ENCODE measurements at regions not wholly inside any gene's neighbourhood (a gene's known extent, or its start where the extent isn't known, plus 50 kb on each side); places are given as distances from the start of the nearest gene placed in this dataset.

GRCh38 chr15:37733628-37734027, 200.8 kb upstream of the TMCO5A start:
- no peak for DNase-seq

GRCh38 chr15:37740623-37741141, 193.8 kb upstream of the TMCO5A start:
- H3K4me1 Mint-ChIP-seq, result no peaks in the 10 kb centered on the region
- H3K27ac Mint-ChIP-seq, result no peak overlapping the region
- H3K9me3 Mint-ChIP-seq, result peaks cover 0 to 3% of the 10 kb centered on the region in 2 donors
- DNase-seq (no peak), ATAC-seq (no peak)
- H3K4me3 Mint-ChIP-seq, result no peak overlapping the region
- H3K27me3 Mint-ChIP-seq, result no peaks in the 10 kb centered on the region

More at GRCh38 chr15:37733628-37734027, 200.8 kb upstream of the TMCO5A start:
- Mint-ChIP-seq H3K27me3 (peaks cover 11% of the 10 kb centered on the region), H3K4me3 (no peak overlapping the region), H3K9me3 (no peaks in the 10 kb centered on the region), H3K27ac (no peak overlapping the region), H3K4me1 (no peaks in the 10 kb centered on the region)
- no peak for ATAC-seq

- DNase-seq (no peak), ATAC-seq (no peak)
- Mint-ChIP-seq H3K27me3 (no peaks in the 10 kb centered on the region), H3K4me1 (no peaks in the 10 kb centered on the region), H3K4me3 (no peak overlapping the region), H3K27ac (no peak overlapping the region), H3K9me3 (peaks cover 7 to 12% of the 10 kb centered on the region in 2 donors)
These were observed 190.6 kb upstream of the TMCO5A start for GRCh38 chr15:37743826-37744225.

GRCh38 chr15:37744521-37744920, 189.9 kb upstream of the TMCO5A start:
- H3K4me3 Mint-ChIP-seq, result no peak overlapping the region
- no peaks in the 10 kb centered on the region for H3K27me3 Mint-ChIP-seq
- no peak for ATAC-seq
- no peaks in the 10 kb centered on the region for H3K4me1 Mint-ChIP-seq
- H3K27ac Mint-ChIP-seq, result no peak overlapping the region
- no peak for DNase-seq
- peaks cover 7 to 19% of the 10 kb centered on the region in 2 donors for H3K9me3 Mint-ChIP-seq

- Mint-ChIP-seq H3K4me1 (no peaks in the 10 kb centered on the region), H3K4me3 (no peak overlapping the region), H3K9me3 (peaks cover 2 to 22% of the 10 kb centered on the region in 2 donors), H3K27me3 (peaks cover 4% of the 10 kb centered on the region), H3K27ac (no peak overlapping the region)
- no peak for ATAC-seq
- DNase-seq, result no peak
These were observed 183.0 kb upstream of the TMCO5A start for GRCh38 chr15:37751401-37751800.

- ATAC-seq, result no peak
- no peaks in the 10 kb centered on the region for H3K9me3 Mint-ChIP-seq
- H3K4me3 Mint-ChIP-seq, result no peak overlapping the region
These were observed 178.0 kb upstream of the TMCO5A start for GRCh38 chr15:37756407-37756806.

GRCh38 chr15:37758412-37758811, 176.0 kb upstream of the TMCO5A start:
- no peak overlapping the region for H3K4me3 Mint-ChIP-seq
- ATAC-seq (no peak), DNase-seq (no peak)
- no peaks in the 10 kb centered on the region for H3K9me3 Mint-ChIP-seq
- H3K27me3 Mint-ChIP-seq, result peaks cover 8% of the 10 kb centered on the region
- no peak overlapping the region for H3K27ac Mint-ChIP-seq
- H3K4me1 Mint-ChIP-seq, result no peaks in the 10 kb centered on the region

More at GRCh38 chr15:37756407-37756806, 178.0 kb upstream of the TMCO5A start:
- DNase-seq, result no peak
- no peaks in the 10 kb centered on the region for H3K4me1 Mint-ChIP-seq
- peaks cover 8% of the 10 kb centered on the region for H3K27me3 Mint-ChIP-seq
- H3K27ac Mint-ChIP-seq, result no peak overlapping the region

- Mint-ChIP-seq H3K27me3 (no peaks in the 10 kb centered on the region), H3K4me1 (peaks cover 16% of the 10 kb centered on the region), H3K27ac (no peak overlapping the region), H3K9me3 (no peaks in the 10 kb centered on the region), H3K4me3 (no peak overlapping the region)
- ATAC-seq (peak; percentile 84), DNase-seq (peak; percentile 7 to 30)
These were observed 169.7 kb upstream of the TMCO5A start for GRCh38 chr15:37764733-37765191.

GRCh38 chr15:37765786-37766185, 168.7 kb upstream of the TMCO5A start:
- Mint-ChIP-seq H3K27me3 (no peaks in the 10 kb centered on the region), H3K4me1 (peaks cover 16% of the 10 kb centered on the region), H3K4me3 (no peak overlapping the region), H3K27ac (no peak overlapping the region), H3K9me3 (no peaks in the 10 kb centered on the region)
- ATAC-seq, result no peak
- DNase-seq, result no peak

GRCh38 chr15:37767841-37768455, 166.5 kb upstream of the TMCO5A start:
- DNase-seq, result no peak
- Mint-ChIP-seq H3K9me3 (no peaks in the 10 kb centered on the region), H3K4me3 (no peak overlapping the region), H3K27ac (no peak overlapping the region), H3K27me3 (no peaks in the 10 kb centered on the region), H3K4me1 (peaks cover 16% of the 10 kb centered on the region)
- ATAC-seq, result no peak

- no peak for DNase-seq
- no peaks in the 10 kb centered on the region for H3K9me3 Mint-ChIP-seq
These were observed 163.0 kb upstream of the TMCO5A start for GRCh38 chr15:37771465-37771864.

GRCh38 chr15:37773111-37773860, 161.2 kb upstream of the TMCO5A start:
- no peak for DNase-seq
- no peaks in the 10 kb centered on the region for H3K9me3 Mint-ChIP-seq

More at GRCh38 chr15:37771465-37771864, 163.0 kb upstream of the TMCO5A start:
- Mint-ChIP-seq H3K27ac (peak overlapping the region in 1 of 2 donors; percentile 17), H3K4me1 (peaks cover under 1% of the 10 kb centered on the region), H3K27me3 (no peaks in the 10 kb centered on the region), H3K4me3 (no peak overlapping the region)
- no peak for ATAC-seq

GRCh38 chr15:37774961-37775360, 159.5 kb upstream of the TMCO5A start:
- Mint-ChIP-seq H3K27me3 (no peaks in the 10 kb centered on the region), H3K9me3 (no peaks in the 10 kb centered on the region), H3K4me3 (no peak overlapping the region), H3K4me1 (no peaks in the 10 kb centered on the region), H3K27ac (no peak overlapping the region)
- DNase-seq (no peak), ATAC-seq (no peak)

More at GRCh38 chr15:37773111-37773860, 161.2 kb upstream of the TMCO5A start:
- no peak overlapping the region for H3K4me3 Mint-ChIP-seq
- no peaks in the 10 kb centered on the region for H3K4me1 Mint-ChIP-seq
- no peaks in the 10 kb centered on the region for H3K27me3 Mint-ChIP-seq
- no peak for ATAC-seq
- H3K27ac Mint-ChIP-seq, result no peak overlapping the region

- Mint-ChIP-seq H3K27me3 (no peaks in the 10 kb centered on the region), H3K4me1 (no peaks in the 10 kb centered on the region), H3K9me3 (no peaks in the 10 kb centered on the region), H3K4me3 (no peak overlapping the region), H3K27ac (no peak overlapping the region)
- ATAC-seq, result no peak
- no peak for DNase-seq
These were observed 157.4 kb upstream of the TMCO5A start for GRCh38 chr15:37777006-37777405.

- ATAC-seq, result no peak
- H3K9me3 Mint-ChIP-seq, result no peaks in the 10 kb centered on the region
- H3K27me3 Mint-ChIP-seq, result no peaks in the 10 kb centered on the region
- no peaks in the 10 kb centered on the region for H3K4me1 Mint-ChIP-seq
- H3K4me3 Mint-ChIP-seq, result no peak overlapping the region
- H3K27ac Mint-ChIP-seq, result peak overlapping the region in 1 of 2 donors; percentile 77
- no peak for DNase-seq
These were observed 151.2 kb upstream of the TMCO5A start for GRCh38 chr15:37783290-37783689.

GRCh38 chr15:37788330-37788729, 146.1 kb upstream of the TMCO5A start:
- H3K27me3 Mint-ChIP-seq, result no peaks in the 10 kb centered on the region
- ATAC-seq, result no peak
- H3K27ac Mint-ChIP-seq, result no peak overlapping the region
- H3K9me3 Mint-ChIP-seq, result no peaks in the 10 kb centered on the region
- no peak overlapping the region for H3K4me3 Mint-ChIP-seq
- DNase-seq, result no peak
- no peaks in the 10 kb centered on the region for H3K4me1 Mint-ChIP-seq

Data from stimulated activated naive CD8-positive, alpha-beta T cell treated with anti-CD3 and anti-CD28 coated beads, Interleukin-15, amount 100 ng/mL, for 72 hours (primary cell).